ENCODE measurements at regions not wholly inside any gene's neighbourhood (a gene's known extent, or its start where the extent isn't known, plus 50 kb on each side); places are given as distances from the start of the nearest gene placed in this dataset.

GRCh38 chr12:88756917-88757316 is 176.6 kb upstream of the KITLG start:
- H3K9me3 ChIP-seq (ENCODE audit: control extremely low read depth in 1 of 5, control insufficient read depth in 4 of 5, insufficient read depth in 2 of 5, low read depth in 1 of 5, low read length in 4 of 5): no peaks in the 10 kb centered on the region
- no peak overlapping the region for H3K27ac ChIP-seq (ENCODE audit: insufficient read depth in 1 of 2, low read depth in 1 of 2, low read length in 2 of 2, poor library complexity in 1 of 2, severe bottlenecking in 2 of 2)
- 97% methylated on average over 4 of the region's 4 CpGs for WGBS (ENCODE audit: insufficient coverage)
- no peaks in the 10 kb centered on the region for H3K27me3 ChIP-seq (replicated peaks in 2 of 5; ENCODE audit: control insufficient read depth in 4 of 5, insufficient read depth in 5 of 5, low read length in 4 of 5)
- no peak for DNase-seq
- CTCF ChIA-PET: no interaction called here
- no peak overlapping the region for H3K4me3 ChIP-seq (ENCODE audit: control insufficient read depth in 1 of 7, extremely low read depth in 1 of 7, insufficient read depth in 4 of 7, low read depth in 2 of 7, low read length in 6 of 7)
- H3K36me3 ChIP-seq (ENCODE audit: control insufficient read depth in 4 of 4, insufficient read depth in 4 of 4, low read length in 3 of 4): no peaks in the 10 kb centered on the region
- POLR2A ChIA-PET: no interaction called here
- no peaks in the 10 kb centered on the region for H3K4me1 ChIP-seq (ENCODE audit: control extremely low read depth in 1 of 4, control insufficient read depth in 4 of 4, insufficient read depth in 4 of 4, low read length in 3 of 4)

DNA sequence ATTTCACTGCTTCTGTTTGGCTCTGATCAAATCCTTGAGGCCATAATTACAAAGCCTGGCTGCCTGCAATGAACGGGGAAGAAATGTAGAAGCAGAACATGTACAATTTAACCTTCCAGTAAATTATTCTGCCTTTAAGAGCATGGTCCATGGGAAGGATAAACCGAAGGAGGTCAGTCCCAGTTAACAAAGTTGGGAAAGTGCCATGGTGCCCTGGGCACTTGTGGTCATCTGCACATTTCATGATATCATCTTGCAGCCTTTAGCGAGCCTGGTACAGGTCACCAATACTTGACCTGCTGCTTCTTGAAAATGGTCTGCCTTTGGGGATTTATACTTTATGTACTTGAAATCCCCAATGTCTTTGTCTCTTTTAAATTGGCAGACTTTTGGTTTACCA is 175.9 kb upstream of the KITLG start:
- Histone ChIP-seq H3K4me1 (ENCODE audit: control extremely low read depth in 1 of 4, control insufficient read depth in 4 of 4, insufficient read depth in 4 of 4, low read length in 3 of 4) (no peaks in the 10 kb centered on the region), H3K9me3 (ENCODE audit: control extremely low read depth in 1 of 5, control insufficient read depth in 4 of 5, insufficient read depth in 2 of 5, low read depth in 1 of 5, low read length in 4 of 5) (no peaks in the 10 kb centered on the region), H3K36me3 (ENCODE audit: control insufficient read depth in 4 of 4, insufficient read depth in 4 of 4, low read length in 3 of 4) (no peaks in the 10 kb centered on the region), H3K27me3 (replicated peaks in 2 of 5; ENCODE audit: control insufficient read depth in 4 of 5, insufficient read depth in 5 of 5, low read length in 4 of 5) (no peaks in the 10 kb centered on the region), H3K4me3 (ENCODE audit: control insufficient read depth in 1 of 7, extremely low read depth in 1 of 7, insufficient read depth in 4 of 7, low read depth in 2 of 7, low read length in 6 of 7) (no peak overlapping the region), H3K27ac (ENCODE audit: insufficient read depth in 1 of 2, low read depth in 1 of 2, low read length in 2 of 2, poor library complexity in 1 of 2, severe bottlenecking in 2 of 2) (no peak overlapping the region)
- POLR2A ChIA-PET: no interaction called here
- CTCF ChIA-PET: no interaction called here
- 93% methylated on average over 2 of the region's 3 CpGs for WGBS (ENCODE audit: insufficient coverage)
- no peak for DNase-seq

GRCh38 chr12:88753707-88754106 is 173.4 kb upstream of the KITLG start:
- H3K36me3 ChIP-seq (ENCODE audit: control insufficient read depth in 4 of 4, insufficient read depth in 4 of 4, low read length in 3 of 4): no peaks in the 10 kb centered on the region
- no peak overlapping the region for H3K27ac ChIP-seq (ENCODE audit: insufficient read depth in 1 of 2, low read depth in 1 of 2, low read length in 2 of 2, poor library complexity in 1 of 2, severe bottlenecking in 2 of 2)
- ChIA-PET CTCF (no interaction called here), POLR2A (no interaction called here)
- no peaks in the 10 kb centered on the region for H3K27me3 ChIP-seq (replicated peaks in 2 of 5; ENCODE audit: control insufficient read depth in 4 of 5, insufficient read depth in 5 of 5, low read length in 4 of 5)
- 97% methylated on average over 7 of the region's 8 CpGs for WGBS (ENCODE audit: insufficient coverage)
- H3K4me3 ChIP-seq (ENCODE audit: control insufficient read depth in 1 of 7, extremely low read depth in 1 of 7, insufficient read depth in 4 of 7, low read depth in 2 of 7, low read length in 6 of 7): no peak overlapping the region
- no peak for DNase-seq
- H3K4me1 ChIP-seq (ENCODE audit: control extremely low read depth in 1 of 4, control insufficient read depth in 4 of 4, insufficient read depth in 4 of 4, low read length in 3 of 4): no peaks in the 10 kb centered on the region
- no peaks in the 10 kb centered on the region for H3K9me3 ChIP-seq (ENCODE audit: control extremely low read depth in 1 of 5, control insufficient read depth in 4 of 5, insufficient read depth in 2 of 5, low read depth in 1 of 5, low read length in 4 of 5)

DNA sequence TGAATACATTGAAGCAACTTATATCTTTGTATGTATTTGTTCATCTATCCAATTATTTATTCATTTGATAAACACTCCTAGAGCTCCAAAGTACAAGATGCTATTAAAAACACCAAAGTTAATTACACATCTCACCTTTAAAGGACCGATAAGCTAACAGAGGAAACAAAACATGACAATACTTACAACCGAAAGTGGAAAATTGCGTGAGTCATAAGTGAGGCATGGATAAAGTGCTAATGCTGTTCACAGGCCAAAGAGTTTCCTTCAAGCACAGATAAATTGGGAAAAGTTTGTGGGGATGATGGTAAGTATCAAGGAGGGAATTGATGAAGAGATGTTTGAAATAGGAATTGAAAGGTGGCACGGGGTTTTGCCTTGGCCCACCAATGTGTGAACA is 172.8 kb upstream of the KITLG start:
- 100% methylated on average over 2 of the region's 4 CpGs for WGBS (ENCODE audit: insufficient coverage)
- no peak overlapping the region for H3K27ac ChIP-seq (ENCODE audit: insufficient read depth in 1 of 2, low read depth in 1 of 2, low read length in 2 of 2, poor library complexity in 1 of 2, severe bottlenecking in 2 of 2)
- H3K4me1 ChIP-seq (ENCODE audit: control extremely low read depth in 1 of 4, control insufficient read depth in 4 of 4, insufficient read depth in 4 of 4, low read length in 3 of 4): no peaks in the 10 kb centered on the region
- no peaks in the 10 kb centered on the region for H3K9me3 ChIP-seq (ENCODE audit: control extremely low read depth in 1 of 5, control insufficient read depth in 4 of 5, insufficient read depth in 2 of 5, low read depth in 1 of 5, low read length in 4 of 5)
- no peak overlapping the region for H3K4me3 ChIP-seq (ENCODE audit: control insufficient read depth in 1 of 7, extremely low read depth in 1 of 7, insufficient read depth in 4 of 7, low read depth in 2 of 7, low read length in 6 of 7)
- DNase-seq: no peak
- H3K36me3 ChIP-seq (ENCODE audit: control insufficient read depth in 4 of 4, insufficient read depth in 4 of 4, low read length in 3 of 4): no peaks in the 10 kb centered on the region
- ChIA-PET POLR2A (no interaction called here), CTCF (no interaction called here)
- no peaks in the 10 kb centered on the region for H3K27me3 ChIP-seq (replicated peaks in 2 of 5; ENCODE audit: control insufficient read depth in 4 of 5, insufficient read depth in 5 of 5, low read length in 4 of 5)

DNA sequence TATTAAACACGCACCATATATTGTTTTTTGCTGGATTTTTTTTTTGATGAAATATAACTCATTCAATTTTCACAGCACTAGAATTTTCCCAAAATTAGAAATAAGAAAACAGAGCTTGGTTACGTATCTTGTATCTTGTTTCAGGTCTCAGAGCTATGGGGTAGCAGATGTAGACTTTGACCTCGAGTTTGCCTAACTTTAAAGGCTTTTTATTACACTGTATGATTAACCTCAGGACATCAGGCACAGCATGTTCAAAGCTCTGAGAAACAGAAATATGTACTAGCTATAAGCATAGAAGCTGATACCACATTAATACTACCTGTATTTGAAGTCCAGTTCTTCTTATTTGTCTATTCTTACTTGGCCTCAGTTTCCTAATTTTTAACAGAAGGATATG is 171.9 kb upstream of the KITLG start:
- ChIA-PET POLR2A (no interaction called here), CTCF (no interaction called here)
- Histone ChIP-seq H3K4me1 (ENCODE audit: control extremely low read depth in 1 of 4, control insufficient read depth in 4 of 4, insufficient read depth in 4 of 4, low read length in 3 of 4) (no peaks in the 10 kb centered on the region), H3K4me3 (ENCODE audit: control insufficient read depth in 1 of 7, extremely low read depth in 1 of 7, insufficient read depth in 4 of 7, low read depth in 2 of 7, low read length in 6 of 7) (no peak overlapping the region), H3K27me3 (replicated peaks in 2 of 5; ENCODE audit: control insufficient read depth in 4 of 5, insufficient read depth in 5 of 5, low read length in 4 of 5) (no peaks in the 10 kb centered on the region), H3K36me3 (ENCODE audit: control insufficient read depth in 4 of 4, insufficient read depth in 4 of 4, low read length in 3 of 4) (no peaks in the 10 kb centered on the region), H3K27ac (ENCODE audit: insufficient read depth in 1 of 2, low read depth in 1 of 2, low read length in 2 of 2, poor library complexity in 1 of 2, severe bottlenecking in 2 of 2) (no peak overlapping the region), H3K9me3 (ENCODE audit: control extremely low read depth in 1 of 5, control insufficient read depth in 4 of 5, insufficient read depth in 2 of 5, low read depth in 1 of 5, low read length in 4 of 5) (no peaks in the 10 kb centered on the region)
- DNase-seq: no peak
- 100% methylated on average over 1 of the region's 3 CpGs for WGBS (ENCODE audit: insufficient coverage)

GRCh38 chr12:88750867-88751543 is 170.7 kb upstream of the KITLG start:
- ChIA-PET POLR2A (no interaction called here), CTCF (interaction anchor here (0.8 kb wide), 1 partner anchor 21 kb away, joined by 4 read pairs; no protein-coding TSS in a partner anchor)
- Histone ChIP-seq H3K36me3 (ENCODE audit: control insufficient read depth in 4 of 4, insufficient read depth in 4 of 4, low read length in 3 of 4) (no peaks in the 10 kb centered on the region), H3K4me1 (ENCODE audit: control extremely low read depth in 1 of 4, control insufficient read depth in 4 of 4, insufficient read depth in 4 of 4, low read length in 3 of 4) (no peaks in the 10 kb centered on the region), H3K9me3 (ENCODE audit: control extremely low read depth in 1 of 5, control insufficient read depth in 4 of 5, insufficient read depth in 2 of 5, low read depth in 1 of 5, low read length in 4 of 5) (no peaks in the 10 kb centered on the region), H3K27me3 (replicated peaks in 2 of 5; ENCODE audit: control insufficient read depth in 4 of 5, insufficient read depth in 5 of 5, low read length in 4 of 5) (no peaks in the 10 kb centered on the region), H3K27ac (ENCODE audit: insufficient read depth in 1 of 2, low read depth in 1 of 2, low read length in 2 of 2, poor library complexity in 1 of 2, severe bottlenecking in 2 of 2) (no peak overlapping the region), H3K4me3 (ENCODE audit: control insufficient read depth in 1 of 7, extremely low read depth in 1 of 7, insufficient read depth in 4 of 7, low read depth in 2 of 7, low read length in 6 of 7) (no peak overlapping the region)
- WGBS (ENCODE audit: insufficient coverage): 100% methylated on average over 1 of the region's 1 CpG
- no peak for DNase-seq

- H3K27me3 ChIP-seq (replicated peaks in 2 of 5; ENCODE audit: control insufficient read depth in 4 of 5, insufficient read depth in 5 of 5, low read length in 4 of 5): no peaks in the 10 kb centered on the region
- CTCF ChIA-PET: no interaction called here
- H3K4me3 ChIP-seq (ENCODE audit: control insufficient read depth in 1 of 7, extremely low read depth in 1 of 7, insufficient read depth in 4 of 7, low read depth in 2 of 7, low read length in 6 of 7): no peak overlapping the region
- no peaks in the 10 kb centered on the region for H3K36me3 ChIP-seq (ENCODE audit: control insufficient read depth in 4 of 4, insufficient read depth in 4 of 4, low read length in 3 of 4)
- no peak for DNase-seq
- H3K9me3 ChIP-seq (ENCODE audit: control extremely low read depth in 1 of 5, control insufficient read depth in 4 of 5, insufficient read depth in 2 of 5, low read depth in 1 of 5, low read length in 4 of 5): no peaks in the 10 kb centered on the region
- no peak overlapping the region for H3K27ac ChIP-seq (ENCODE audit: insufficient read depth in 1 of 2, low read depth in 1 of 2, low read length in 2 of 2, poor library complexity in 1 of 2, severe bottlenecking in 2 of 2)
- POLR2A ChIA-PET: no interaction called here
- H3K4me1 ChIP-seq (ENCODE audit: control extremely low read depth in 1 of 4, control insufficient read depth in 4 of 4, insufficient read depth in 4 of 4, low read length in 3 of 4): no peaks in the 10 kb centered on the region
Measured at GRCh38 chr12:88746386-88746785, 166.1 kb upstream of the KITLG start.
